GM12891 (cell line): ENCODE measurements at regions not wholly inside any gene's neighbourhood (a gene's known extent, or its start where the extent isn't known, plus 50 kb on each side); places are given as distances from the start of the nearest gene placed in this dataset.

Experiments used
- DNase-seq: peaks from one replicate; pipeline ENCODE4 v3.0.0; 2011; ENCODE audit warnings: low spot score; ENCODE audit not compliant: insufficient read length
- FAIRE-seq: peaks from 2 replicates; lab custom pipeline; 2011; peaks lifted over from hg19 to GRCh38; lab: Jason Lieb, UNC
- PAX5 ChIP-seq: IDR thresholded peaks from 2 replicates; pipeline ENCODE4 v1.6.1; 2011; ENCODE audit warnings: low read length, moderate library complexity, mild to moderate bottlenecking; ENCODE audit not compliant: insufficient read depth, severe bottlenecking
- POLR2A ChIP-seq: IDR thresholded peaks from 2 replicates; pipeline ENCODE4 v1.6.1; 2011; ENCODE audit warnings: low read depth, low read length, control low read depth
- POLR2AphosphoS5 ChIP-seq: IDR thresholded peaks from 2 replicates; pipeline ENCODE4 v1.6.1; 2011; ENCODE audit warnings: low read depth, low read length, control low read depth
- POU2F2 ChIP-seq: IDR thresholded peaks from 2 replicates; pipeline ENCODE4 v1.6.1; 2011; ENCODE audit warnings: low read depth, mild to moderate bottlenecking, control low read depth, low read length, moderate library complexity
- SPI1 ChIP-seq: IDR thresholded peaks from 2 replicates; pipeline ENCODE4 v1.6.1; 2011; ENCODE audit warnings: low read depth, low read length, control low read depth
- TAF1 ChIP-seq: IDR thresholded peaks from 2 replicates; pipeline ENCODE4 v1.6.1; 2011; ENCODE audit warnings: low read depth, low read length, control low read depth

GRCh38 chr13:73983109-73983508, 151.1 kb downstream of the KLF12 start:
- FAIRE-seq (no peak), DNase-seq (no peak)
- TF ChIP-seq TAF1 (no peak), POLR2A (no peak), SPI1 (no peak), PAX5 (no peak), POLR2AphosphoS5 (no peak), POU2F2 (no peak)

GRCh38 chr13:73981595-73981994, 152.6 kb downstream of the KLF12 start:
- DNase-seq: no peak
- no peak for TF ChIP-seq PAX5
- TF ChIP-seq TAF1: no peak
- TF ChIP-seq SPI1: no peak
- TF ChIP-seq POLR2AphosphoS5: no peak
- no peak for TF ChIP-seq POU2F2
- no peak for TF ChIP-seq POLR2A
- FAIRE-seq: no peak

- TF ChIP-seq PAX5: no peak
- TF ChIP-seq TAF1: no peak
- FAIRE-seq: no peak
- DNase-seq: no peak
Observed at GRCh38 chr13:73975767-73976166, 158.4 kb downstream of the KLF12 start.

DNA sequence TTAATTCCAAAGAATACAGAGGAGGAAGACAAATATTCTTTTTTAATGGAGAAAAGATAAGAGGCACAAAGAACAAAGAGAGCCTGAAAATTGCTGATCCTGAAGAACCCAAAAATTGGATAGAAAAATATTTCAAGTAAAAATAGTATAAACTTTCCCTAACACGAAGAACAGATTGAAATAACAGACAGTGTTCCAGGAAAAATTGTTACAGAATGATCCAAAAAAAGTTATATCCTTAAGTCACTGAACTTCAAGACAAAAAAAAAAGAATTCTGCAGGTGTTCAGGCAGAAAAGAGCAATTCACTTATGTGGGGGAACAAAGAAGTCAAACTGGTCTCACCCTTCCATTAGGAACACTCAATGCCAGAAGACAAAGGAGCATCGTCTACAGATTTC, 160.2 kb downstream of the KLF12 start:
- FAIRE-seq: no peak
- DNase-seq: no peak
- TF ChIP-seq SPI1: no peak
- no peak for TF ChIP-seq POLR2A
- no peak for TF ChIP-seq POLR2AphosphoS5
- TF ChIP-seq PAX5: no peak
- TF ChIP-seq POU2F2: no peak
- no peak for TF ChIP-seq TAF1

GRCh38 chr13:73973156-73973555, 161.0 kb downstream of the KLF12 start:
- no peak for DNase-seq
- no peak for TF ChIP-seq POU2F2
- TF ChIP-seq POLR2A: no peak
- no peak for TF ChIP-seq SPI1
- TF ChIP-seq POLR2AphosphoS5: no peak
- no peak for TF ChIP-seq TAF1
- TF ChIP-seq PAX5: no peak
- FAIRE-seq: no peak

DNA sequence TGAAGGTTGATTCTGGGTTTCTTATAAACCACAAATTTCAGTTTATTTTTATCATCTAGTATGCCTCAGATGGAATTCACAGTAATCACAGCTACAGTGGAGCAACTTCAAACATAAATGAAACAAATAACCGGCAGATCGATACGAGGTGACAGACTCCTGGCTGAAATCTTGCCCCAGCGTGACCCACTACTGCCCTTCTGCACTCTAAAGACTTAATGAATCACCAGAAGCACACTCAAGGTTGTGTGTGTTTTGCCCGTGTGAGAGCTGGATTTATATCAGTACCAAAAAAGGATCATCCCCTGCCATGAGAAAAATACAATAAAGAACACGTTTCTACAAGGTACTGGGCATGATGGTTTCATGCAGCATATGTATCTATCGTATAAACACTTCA, 161.7 kb downstream of the KLF12 start:
- TF ChIP-seq SPI1 (no peak), POLR2A (no peak), TAF1 (no peak), POLR2AphosphoS5 (no peak), POU2F2 (no peak), PAX5 (no peak)
- FAIRE-seq: no peak
- no peak for DNase-seq

- no peak for DNase-seq
- FAIRE-seq: no peak
- TF ChIP-seq SPI1: no peak
- TF ChIP-seq POLR2AphosphoS5: no peak
- TF ChIP-seq POU2F2: no peak
- no peak for TF ChIP-seq POLR2A
- TF ChIP-seq TAF1: no peak
- no peak for TF ChIP-seq PAX5
Observed at GRCh38 chr13:73971481-73971880, 162.7 kb downstream of the KLF12 start.

DNA sequence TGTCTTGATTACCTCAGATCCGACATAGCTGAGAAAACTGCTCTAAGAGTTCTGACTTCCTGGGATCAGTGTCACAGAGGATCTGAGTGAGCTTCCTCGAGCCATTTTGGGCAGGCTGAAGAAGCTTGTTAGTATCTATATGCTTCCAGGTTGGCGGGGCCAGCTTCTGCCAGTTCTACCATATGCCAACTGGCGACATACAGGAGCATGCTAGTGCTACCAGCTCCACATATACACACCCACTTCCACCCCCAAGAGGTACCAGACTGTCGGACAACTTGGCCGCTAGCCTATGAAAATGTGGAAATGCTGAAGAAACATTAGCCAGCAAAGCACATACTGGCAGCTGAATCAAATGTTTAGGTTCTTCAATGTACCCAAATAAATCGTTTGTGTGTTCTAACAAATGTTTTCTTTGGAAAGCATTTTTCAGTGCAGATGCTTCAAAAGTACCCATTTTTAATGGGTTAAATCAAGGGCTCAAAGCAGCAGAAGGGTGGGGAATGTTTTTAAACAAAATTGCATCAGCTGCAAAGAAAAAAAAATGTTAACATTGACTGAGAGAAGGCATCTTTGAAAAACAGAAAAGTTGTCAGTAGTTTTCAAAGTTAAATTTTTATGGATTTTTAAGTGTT, 163.7 kb downstream of the KLF12 start:
- DNase-seq (no peak), FAIRE-seq (no peak)
- TF ChIP-seq PAX5: no peak
- TF ChIP-seq SPI1: no peak
- no peak for TF ChIP-seq POLR2AphosphoS5
- TF ChIP-seq TAF1: no peak
- no peak for TF ChIP-seq POLR2A
- TF ChIP-seq POU2F2: no peak

DNA sequence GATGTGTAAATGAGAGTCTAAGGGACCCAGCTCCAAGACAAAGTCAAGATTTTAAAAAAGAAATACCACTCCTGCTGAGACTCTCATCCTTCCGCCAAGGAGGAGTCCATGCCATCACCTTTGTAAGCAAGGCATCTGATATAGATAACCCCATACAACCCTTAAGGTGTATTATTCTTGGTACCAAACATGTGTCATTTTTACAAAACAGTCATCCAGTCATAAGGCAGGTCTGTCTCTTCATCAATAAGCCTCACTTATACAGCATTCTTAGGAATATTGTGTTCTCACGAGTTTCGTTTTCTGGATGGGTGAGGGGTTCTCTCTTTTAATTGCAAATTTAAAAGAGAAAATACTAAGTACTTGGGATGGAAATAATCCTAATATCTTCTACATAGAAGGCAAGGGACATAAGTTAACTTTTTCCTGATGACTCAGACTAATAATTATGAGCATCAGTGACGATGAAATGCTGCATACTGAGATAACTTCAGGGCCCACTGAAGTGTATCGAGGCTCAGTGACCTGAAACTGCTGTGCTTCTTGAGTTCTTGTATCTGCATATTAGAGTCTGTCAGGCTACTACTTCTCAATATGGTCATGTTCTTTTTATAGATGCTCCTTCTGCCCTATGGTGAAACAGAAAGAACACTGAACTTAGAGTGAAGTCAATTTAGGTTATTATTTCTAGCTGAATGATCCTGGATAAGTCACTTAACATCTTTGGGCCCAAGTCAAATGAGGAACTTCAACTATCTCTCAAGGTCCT, 166.6 kb downstream of the KLF12 start:
- TF ChIP-seq POLR2AphosphoS5 (no peak), POU2F2 (peak; percentile 98), PAX5 (peak; percentile 89), TAF1 (no peak)
- DNase-seq (peak; percentile 4), FAIRE-seq (peak; percentile 92)
